ENCODE measurements at regions not wholly inside any gene's neighbourhood (a gene's known extent, or its start where the extent isn't known, plus 50 kb on each side); places are given as distances from the start of the nearest gene placed in this dataset.

GRCh38 chr2:33735096-33735495 lies 136.0 kb upstream of the FAM98A start:
- Histone ChIP-seq H3K36me3 (ENCODE audit: low read length) (no peaks in the 10 kb centered on the region), H3K27me3 (ENCODE audit: low read length) (no peaks in the 10 kb centered on the region), H3F3A (ENCODE audit: insufficient read depth) (no peaks in the 10 kb centered on the region), H3K9me3 (ENCODE audit: insufficient read depth, low read length) (no peaks in the 10 kb centered on the region), H3K9ac (ENCODE audit: low read length) (no peak overlapping the region), H3K9me2 (replicated peaks; ENCODE audit: insufficient read depth, low read length) (no peaks in the 10 kb centered on the region), H4K20me1 (ENCODE audit: low read depth, low read length) (no peaks in the 10 kb centered on the region), H3K4me3 (ENCODE audit: insufficient read depth, low read length, poor library complexity, severe bottlenecking) (no peak overlapping the region), H2AFZ (ENCODE audit: low read depth, low read length, severe bottlenecking) (no peak overlapping the region), H3K27ac (ENCODE audit: low read depth, low read length) (no peak overlapping the region), H3K4me2 (ENCODE audit: low read depth, low read length, poor library complexity, severe bottlenecking) (no peak overlapping the region), H3K79me2 (ENCODE audit: insufficient read depth, low read length) (no peaks in the 10 kb centered on the region)
- TF ChIP-seq EZH2phosphoT487 (conservative IDR thresholded peaks at IDR 0.05; ENCODE audit: low read length) = no peak
- TF ChIP-seq, protein P1, sequence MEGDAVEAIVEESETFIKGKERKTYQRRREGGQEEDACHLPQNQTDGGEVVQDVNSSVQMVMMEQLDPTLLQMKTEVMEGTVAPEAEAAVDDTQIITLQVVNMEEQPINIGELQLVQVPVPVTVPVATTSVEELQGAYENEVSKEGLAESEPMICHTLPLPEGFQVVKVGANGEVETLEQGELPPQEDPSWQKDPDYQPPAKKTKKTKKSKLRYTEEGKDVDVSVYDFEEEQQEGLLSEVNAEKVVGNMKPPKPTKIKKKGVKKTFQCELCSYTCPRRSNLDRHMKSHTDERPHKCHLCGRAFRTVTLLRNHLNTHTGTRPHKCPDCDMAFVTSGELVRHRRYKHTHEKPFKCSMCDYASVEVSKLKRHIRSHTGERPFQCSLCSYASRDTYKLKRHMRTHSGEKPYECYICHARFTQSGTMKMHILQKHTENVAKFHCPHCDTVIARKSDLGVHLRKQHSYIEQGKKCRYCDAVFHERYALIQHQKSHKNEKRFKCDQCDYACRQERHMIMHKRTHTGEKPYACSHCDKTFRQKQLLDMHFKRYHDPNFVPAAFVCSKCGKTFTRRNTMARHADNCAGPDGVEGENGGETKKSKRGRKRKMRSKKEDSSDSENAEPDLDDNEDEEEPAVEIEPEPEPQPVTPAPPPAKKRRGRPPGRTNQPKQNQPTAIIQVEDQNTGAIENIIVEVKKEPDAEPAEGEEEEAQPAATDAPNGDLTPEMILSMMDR (IDR thresholded peaks at IDR 0.05; ENCODE audit: insufficient read depth, low read length, poor library complexity, severe bottlenecking) = no peak

- H4K20me1 ChIP-seq (ENCODE audit: low read depth, low read length) = no peaks in the 10 kb centered on the region
- no peaks in the 10 kb centered on the region for H3F3A ChIP-seq (ENCODE audit: insufficient read depth)
- H3K27me3 ChIP-seq (ENCODE audit: low read length) = no peaks in the 10 kb centered on the region
- no peak for TF ChIP-seq EZH2phosphoT487 (conservative IDR thresholded peaks at IDR 0.05; ENCODE audit: low read length)
- TF ChIP-seq, protein P1 (IDR thresholded peaks at IDR 0.05; ENCODE audit: insufficient read depth, low read length, poor library complexity, severe bottlenecking) = no peak
- H3K36me3 ChIP-seq (ENCODE audit: low read length) = no peaks in the 10 kb centered on the region
- H3K9me3 ChIP-seq (ENCODE audit: insufficient read depth, low read length) = no peaks in the 10 kb centered on the region
- no peak overlapping the region for H2AFZ ChIP-seq (ENCODE audit: low read depth, low read length, severe bottlenecking)
- no peaks in the 10 kb centered on the region for H3K79me2 ChIP-seq (ENCODE audit: insufficient read depth, low read length)
- no peak overlapping the region for H3K9ac ChIP-seq (ENCODE audit: low read length)
- H3K4me2 ChIP-seq (ENCODE audit: low read depth, low read length, poor library complexity, severe bottlenecking) = no peak overlapping the region
- no peak overlapping the region for H3K4me3 ChIP-seq (ENCODE audit: insufficient read depth, low read length, poor library complexity, severe bottlenecking)
- H3K27ac ChIP-seq (ENCODE audit: low read depth, low read length) = no peak overlapping the region
- no peaks in the 10 kb centered on the region for H3K9me2 ChIP-seq (replicated peaks; ENCODE audit: insufficient read depth, low read length)
Observed at GRCh38 chr2:33730804-33731203, 131.7 kb upstream of the FAM98A start.

- no peak for TF ChIP-seq EZH2phosphoT487 (conservative IDR thresholded peaks at IDR 0.05; ENCODE audit: low read length)
- TF ChIP-seq, protein P1 (IDR thresholded peaks at IDR 0.05; ENCODE audit: insufficient read depth, low read length, poor library complexity, severe bottlenecking) = no peak
Observed at GRCh38 chr2:33730193-33730592, 131.1 kb upstream of the FAM98A start.

More at GRCh38 chr2:33730193-33730592, 131.1 kb upstream of the FAM98A start:
- no peaks in the 10 kb centered on the region for H3K79me2 ChIP-seq (ENCODE audit: insufficient read depth, low read length)
- H3F3A ChIP-seq (ENCODE audit: insufficient read depth) = no peaks in the 10 kb centered on the region
- H3K9me3 ChIP-seq (ENCODE audit: insufficient read depth, low read length) = no peaks in the 10 kb centered on the region
- no peaks in the 10 kb centered on the region for H3K36me3 ChIP-seq (ENCODE audit: low read length)
- no peaks in the 10 kb centered on the region for H4K20me1 ChIP-seq (ENCODE audit: low read depth, low read length)
- H3K4me2 ChIP-seq (ENCODE audit: low read depth, low read length, poor library complexity, severe bottlenecking) = no peak overlapping the region
- no peaks in the 10 kb centered on the region for H3K27me3 ChIP-seq (ENCODE audit: low read length)
- no peak overlapping the region for H3K27ac ChIP-seq (ENCODE audit: low read depth, low read length)
- no peak overlapping the region for H3K9ac ChIP-seq (ENCODE audit: low read length)
- H3K4me3 ChIP-seq (ENCODE audit: insufficient read depth, low read length, poor library complexity, severe bottlenecking) = no peak overlapping the region
- no peak overlapping the region for H2AFZ ChIP-seq (ENCODE audit: low read depth, low read length, severe bottlenecking)
- no peaks in the 10 kb centered on the region for H3K9me2 ChIP-seq (replicated peaks; ENCODE audit: insufficient read depth, low read length)

Data from SU-DHL-6 (cell line).